A673 (cell line): ENCODE measurements at regions not wholly inside any gene's neighbourhood (a gene's known extent, or its start where the extent isn't known, plus 50 kb on each side); places are given as distances from the start of the nearest gene placed in this dataset.

Experiments used
- CTCF ChIP-seq: fragments of 300-800, 200-600 bp; sonication (generic); conservative IDR thresholded peaks from 2 replicates; pipeline ENCODE4 v1.5.1; 2017; ENCODE audit warnings: low read depth, mild to moderate bottlenecking, antibody characterized with exemption, low read length, moderate library complexity, mixed read lengths
- EZH2 ChIP-seq: fragments of 200-600 bp; sonication (generic); IDR thresholded peaks from 2 replicates; pipeline ENCODE4 v1.6.1; 2017; ENCODE audit warnings: borderline replicate concordance, low read depth, mild to moderate bottlenecking, mixed read lengths, antibody characterized with exemption, low read length; ENCODE audit not compliant: poor library complexity, severe bottlenecking

- no peak for TF ChIP-seq CTCF
- TF ChIP-seq EZH2: no peak
Measured at GRCh38 chr11:93271596-93271995, 58.9 kb upstream of the DEUP1 start.
